OCI-LY3 (cell line): ENCODE measurements at regions not wholly inside any gene's neighbourhood (a gene's known extent, or its start where the extent isn't known, plus 50 kb on each side); places are given as distances from the start of the nearest gene placed in this dataset.
"Not testable (repeated sequence)": the region's sequence is repeated elsewhere in the genome, so short reads cannot be mapped to it uniquely, and the experiment has no call there.

Experiments used
- EZH2phosphoT487 ChIP-seq: fragments of 200-600 bp; shearing (Covaris generic); IDR thresholded peaks from 2 replicates; pipeline ENCODE4 v1.6.1; 2018; ENCODE audit warnings: antibody characterized with exemption, mixed run types, low read depth
- TF ChIP-seq, protein P1 (sequence below): fragments of 200-600, 300-600 bp; sonication (generic); IDR thresholded peaks from 2 replicates; pipeline ENCODE4 v1.5.1; 2014; ENCODE audit warnings: antibody characterized with exemption, low read length, low read depth

DNA sequence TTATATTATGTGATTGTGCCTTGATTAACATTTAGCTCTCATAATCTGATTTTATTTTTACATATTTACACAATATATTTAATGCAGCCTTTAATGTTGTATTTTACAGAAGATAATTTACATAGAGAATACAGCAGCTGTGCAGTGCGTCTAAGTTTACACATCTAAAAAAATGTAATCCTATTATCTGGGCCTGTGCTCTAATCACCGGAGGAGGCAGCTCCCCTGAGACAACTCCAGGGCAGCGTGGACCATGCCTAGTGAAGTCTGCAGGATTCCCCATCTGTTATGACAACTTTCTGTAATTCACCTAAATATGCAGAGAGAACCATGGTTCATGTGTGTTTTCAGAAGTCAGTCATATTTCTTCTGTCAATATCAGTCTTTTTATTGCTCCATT, 1149.3 kb downstream of the TMEM121 start:
- TF ChIP-seq, protein P1, sequence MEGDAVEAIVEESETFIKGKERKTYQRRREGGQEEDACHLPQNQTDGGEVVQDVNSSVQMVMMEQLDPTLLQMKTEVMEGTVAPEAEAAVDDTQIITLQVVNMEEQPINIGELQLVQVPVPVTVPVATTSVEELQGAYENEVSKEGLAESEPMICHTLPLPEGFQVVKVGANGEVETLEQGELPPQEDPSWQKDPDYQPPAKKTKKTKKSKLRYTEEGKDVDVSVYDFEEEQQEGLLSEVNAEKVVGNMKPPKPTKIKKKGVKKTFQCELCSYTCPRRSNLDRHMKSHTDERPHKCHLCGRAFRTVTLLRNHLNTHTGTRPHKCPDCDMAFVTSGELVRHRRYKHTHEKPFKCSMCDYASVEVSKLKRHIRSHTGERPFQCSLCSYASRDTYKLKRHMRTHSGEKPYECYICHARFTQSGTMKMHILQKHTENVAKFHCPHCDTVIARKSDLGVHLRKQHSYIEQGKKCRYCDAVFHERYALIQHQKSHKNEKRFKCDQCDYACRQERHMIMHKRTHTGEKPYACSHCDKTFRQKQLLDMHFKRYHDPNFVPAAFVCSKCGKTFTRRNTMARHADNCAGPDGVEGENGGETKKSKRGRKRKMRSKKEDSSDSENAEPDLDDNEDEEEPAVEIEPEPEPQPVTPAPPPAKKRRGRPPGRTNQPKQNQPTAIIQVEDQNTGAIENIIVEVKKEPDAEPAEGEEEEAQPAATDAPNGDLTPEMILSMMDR, result not testable (repeated sequence)
- TF ChIP-seq EZH2phosphoT487, result not testable (repeated sequence)
